OCI-LY7 (cell line): ENCODE measurements at regions not wholly inside any gene's neighbourhood (a gene's known extent, or its start where the extent isn't known, plus 50 kb on each side); places are given as distances from the start of the nearest gene placed in this dataset.
"Not testable (repeated sequence)": the region's sequence is repeated elsewhere in the genome, so short reads cannot be mapped to it uniquely, and the experiment has no call there.

Experiments used
- EZH2phosphoT487 ChIP-seq: fragments of 200-600 bp; sonication (generic); IDR thresholded peaks from 2 replicates; pipeline ENCODE4 v1.6.1; 2018; ENCODE audit warnings: low read depth, borderline replicate concordance, mild to moderate bottlenecking, mixed run types, antibody characterized with exemption, low read length, moderate library complexity, mixed read lengths
- TF ChIP-seq, protein P1 (sequence below): fragments of 200-600 bp; sonication (generic); conservative IDR thresholded peaks from 2 replicates; pipeline ENCODE4 v1.5.1; 2014; ENCODE audit warnings: mild to moderate bottlenecking, antibody characterized with exemption, low read length, moderate library complexity, mixed read lengths

DNA sequence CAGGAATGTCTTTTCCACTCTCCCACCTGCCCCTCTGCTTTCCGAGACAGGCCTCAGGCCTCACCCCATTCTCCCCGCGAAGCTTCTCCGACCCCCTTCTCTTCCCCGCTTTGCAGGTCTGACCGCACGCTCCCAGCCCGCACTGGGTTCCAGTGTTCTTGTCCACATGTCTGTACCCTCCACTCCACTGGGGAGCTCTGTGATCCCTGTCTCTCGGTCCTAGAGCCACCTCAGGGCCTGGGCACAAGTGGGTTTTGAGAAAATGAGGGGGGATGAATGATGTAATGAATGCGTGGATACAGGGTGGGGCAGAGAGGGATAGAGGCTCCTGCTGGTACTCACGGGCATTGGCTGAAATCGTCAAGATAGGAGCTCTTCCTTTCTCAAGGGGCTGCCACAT lies 2898.9 kb downstream of the RPIA start:
- TF ChIP-seq, protein P1, sequence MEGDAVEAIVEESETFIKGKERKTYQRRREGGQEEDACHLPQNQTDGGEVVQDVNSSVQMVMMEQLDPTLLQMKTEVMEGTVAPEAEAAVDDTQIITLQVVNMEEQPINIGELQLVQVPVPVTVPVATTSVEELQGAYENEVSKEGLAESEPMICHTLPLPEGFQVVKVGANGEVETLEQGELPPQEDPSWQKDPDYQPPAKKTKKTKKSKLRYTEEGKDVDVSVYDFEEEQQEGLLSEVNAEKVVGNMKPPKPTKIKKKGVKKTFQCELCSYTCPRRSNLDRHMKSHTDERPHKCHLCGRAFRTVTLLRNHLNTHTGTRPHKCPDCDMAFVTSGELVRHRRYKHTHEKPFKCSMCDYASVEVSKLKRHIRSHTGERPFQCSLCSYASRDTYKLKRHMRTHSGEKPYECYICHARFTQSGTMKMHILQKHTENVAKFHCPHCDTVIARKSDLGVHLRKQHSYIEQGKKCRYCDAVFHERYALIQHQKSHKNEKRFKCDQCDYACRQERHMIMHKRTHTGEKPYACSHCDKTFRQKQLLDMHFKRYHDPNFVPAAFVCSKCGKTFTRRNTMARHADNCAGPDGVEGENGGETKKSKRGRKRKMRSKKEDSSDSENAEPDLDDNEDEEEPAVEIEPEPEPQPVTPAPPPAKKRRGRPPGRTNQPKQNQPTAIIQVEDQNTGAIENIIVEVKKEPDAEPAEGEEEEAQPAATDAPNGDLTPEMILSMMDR: not testable (repeated sequence)
- TF ChIP-seq EZH2phosphoT487: not testable (repeated sequence)
